Omental fat pad (tissue), 3 donors: ENCODE measurements at regions not wholly inside any gene's neighbourhood (a gene's known extent, or its start where the extent isn't known, plus 50 kb on each side); places are given as distances from the start of the nearest gene placed in this dataset.

Experiments
- ATAC-seq: fragments of 150-250 bp; one replicate; pipeline ENCODE4 v1.9.1; 2016; ENCODE audit warnings: mild to moderate bottlenecking, moderate library complexity; ENCODE audit not compliant: low FRiP score
- DNase-seq: peaks from one replicate; pipeline ENCODE4 v3.0.0-alpha.2; 2019; ENCODE audit warnings: low spot score
- CTCF ChIP-seq, 3 donors: fragments of 450-650 bp; IDR thresholded peaks; one replicate each; pipeline ENCODE4 v1.5.1; 2016 to 2017; ENCODE audit warnings: antibody characterized with exemption in 3 of 3, mild to moderate bottlenecking in 3 of 3, moderate library complexity in 2 of 3

GRCh38 chr11:82056450-82056849 is 677.2 kb downstream of the FAM181B start:
- DNase-seq, result no peak
- no peak for ATAC-seq
- TF ChIP-seq CTCF (IDR thresholded peaks at IDR 0.05), result no peak

- ATAC-seq (no peak), DNase-seq (no peak)
- no peak for TF ChIP-seq CTCF (IDR thresholded peaks at IDR 0.05)
These were observed 684.5 kb downstream of the FAM181B start for GRCh38 chr11:82049199-82049598.

GRCh38 chr11:82047200-82047599 is 686.5 kb downstream of the FAM181B start:
- no peak for TF ChIP-seq CTCF (IDR thresholded peaks at IDR 0.05)
- no peak for ATAC-seq
- DNase-seq, result no peak

GRCh38 chr11:82046778-82047177 is 686.9 kb downstream of the FAM181B start:
- DNase-seq (no peak), ATAC-seq (no peak)
- no peak for TF ChIP-seq CTCF (IDR thresholded peaks at IDR 0.05)

- no peak for TF ChIP-seq CTCF (IDR thresholded peaks at IDR 0.05)
- ATAC-seq (no peak), DNase-seq (no peak)
These were observed 687.8 kb downstream of the FAM181B start for GRCh38 chr11:82045748-82046457.

GRCh38 chr11:82043316-82043715 is 690.3 kb downstream of the FAM181B start:
- no peak for TF ChIP-seq CTCF (IDR thresholded peaks at IDR 0.05)
- ATAC-seq, result no peak
- DNase-seq, result no peak

- TF ChIP-seq CTCF (IDR thresholded peaks at IDR 0.05), result no peak
- no peak for ATAC-seq
- DNase-seq, result no peak
These were observed 691.9 kb downstream of the FAM181B start for GRCh38 chr11:82041764-82042163.
